Uterus (tissue), 2 donors: ENCODE measurements at regions not wholly inside any gene's neighbourhood (a gene's known extent, or its start where the extent isn't known, plus 50 kb on each side); places are given as distances from the start of the nearest gene placed in this dataset.

Experiments used
- CTCF ChIP-seq, 4 experiments: fragments of 200-600 bp in 2 of 4; fragments of 450-650 bp in 2 of 4; sonication (generic) in 2 of 4; IDR thresholded peaks; one replicate each; pipeline ENCODE4 v1.5.1; 2016 to 2019; ENCODE audit warnings: antibody characterized with exemption in 4 of 4, mild to moderate bottlenecking in 2 of 4, moderate library complexity in 1 of 4
- POLR2A ChIP-seq, 2 donors: fragments of 450-650 bp; IDR thresholded peaks; one replicate each; pipeline ENCODE4 v1.6.1; 2016; ENCODE audit warnings: antibody characterized with exemption in 2 of 2, mild to moderate bottlenecking in 1 of 2, moderate library complexity in 1 of 2

DNA sequence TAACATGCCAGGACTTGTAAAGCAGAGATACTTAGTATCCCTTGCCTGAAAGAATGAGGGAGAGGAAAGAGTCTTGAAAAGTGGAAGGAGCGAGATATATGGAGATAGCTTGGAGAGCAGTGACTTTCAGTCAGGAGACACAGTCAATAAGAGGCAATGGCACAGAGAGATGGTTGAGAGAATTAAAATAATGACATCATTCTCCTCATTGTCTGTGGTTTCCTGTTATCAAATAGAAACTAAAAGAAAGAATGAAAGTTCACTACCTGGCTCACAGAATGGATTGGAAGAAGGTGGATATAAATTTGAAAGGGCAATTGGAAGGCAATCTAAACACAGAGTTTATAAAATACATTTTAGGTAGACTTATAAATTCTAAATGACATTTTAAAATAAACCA is 760.2 kb upstream of the AADAT start:
- TF ChIP-seq POLR2A (IDR thresholded peaks at IDR 0.05), result no peak
- no peak for TF ChIP-seq CTCF (IDR thresholded peaks at IDR 0.05)
